Ishikawa (cell line): ENCODE measurements at regions not wholly inside any gene's neighbourhood (a gene's known extent, or its start where the extent isn't known, plus 50 kb on each side); places are given as distances from the start of the nearest gene placed in this dataset.

Experiments
- EP300 ChIP-seq: IDR thresholded peaks from 2 replicates; pipeline ENCODE4 v1.6.1; 2012; ENCODE audit warnings: borderline replicate concordance
- FOXM1 ChIP-seq: IDR thresholded peaks from 2 replicates; pipeline ENCODE4 v1.6.1; 2012; ENCODE audit warnings: low read depth, borderline replicate concordance
- RAD21 ChIP-seq: IDR thresholded peaks from 2 replicates; pipeline ENCODE4 v1.6.1; 2012; ENCODE audit warnings: low read depth
- TF ChIP-seq, protein P1 (sequence below): IDR thresholded peaks from 2 replicates; pipeline ENCODE4 v1.6.1; 2012; ENCODE audit warnings: low read depth, mild to moderate bottlenecking

DNA sequence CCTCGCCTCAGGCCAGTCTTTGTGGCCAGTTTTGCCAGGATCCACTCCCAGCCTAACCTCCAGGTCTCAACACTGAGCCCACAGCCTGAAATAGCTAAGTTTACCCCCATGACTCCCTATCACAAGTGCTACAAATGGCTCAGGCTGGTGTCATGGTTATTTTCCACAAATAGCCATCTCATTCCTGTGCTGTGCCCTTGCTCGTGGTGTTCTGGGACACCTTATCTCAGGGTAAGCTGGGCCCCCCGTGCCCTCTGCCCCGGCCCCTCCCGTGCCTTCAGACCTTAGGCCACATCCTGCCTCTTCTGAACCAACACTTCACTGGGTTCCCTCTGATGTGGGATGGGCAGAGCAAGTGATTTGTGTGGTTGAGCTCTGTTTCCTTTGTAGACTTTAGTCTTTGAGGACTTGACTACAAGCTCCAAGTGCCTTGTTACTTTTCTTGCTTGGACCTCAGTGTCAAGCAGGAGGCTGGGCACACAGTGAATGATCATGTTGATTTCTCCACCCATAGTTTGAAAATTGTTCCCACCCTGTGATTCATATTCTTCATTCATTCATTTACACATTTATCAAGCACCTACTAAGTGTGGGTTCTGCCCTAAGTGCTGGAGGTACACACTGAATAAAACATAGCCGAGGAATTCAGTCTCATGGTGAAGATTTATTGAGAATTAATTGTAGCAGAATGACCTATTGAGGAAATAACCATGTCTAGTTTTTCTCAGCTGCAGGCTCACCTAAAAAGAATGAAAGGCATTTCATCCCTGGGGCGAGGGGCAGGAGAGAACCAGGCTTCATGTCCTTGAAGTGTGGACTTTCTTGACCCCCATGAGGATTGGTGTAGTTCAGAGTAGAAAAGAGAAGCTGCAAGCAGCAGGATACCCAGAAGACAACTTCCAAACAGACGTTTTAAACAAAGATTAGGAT is 84.5 kb upstream of the CTNNA1 start:
- TF ChIP-seq, protein P1, sequence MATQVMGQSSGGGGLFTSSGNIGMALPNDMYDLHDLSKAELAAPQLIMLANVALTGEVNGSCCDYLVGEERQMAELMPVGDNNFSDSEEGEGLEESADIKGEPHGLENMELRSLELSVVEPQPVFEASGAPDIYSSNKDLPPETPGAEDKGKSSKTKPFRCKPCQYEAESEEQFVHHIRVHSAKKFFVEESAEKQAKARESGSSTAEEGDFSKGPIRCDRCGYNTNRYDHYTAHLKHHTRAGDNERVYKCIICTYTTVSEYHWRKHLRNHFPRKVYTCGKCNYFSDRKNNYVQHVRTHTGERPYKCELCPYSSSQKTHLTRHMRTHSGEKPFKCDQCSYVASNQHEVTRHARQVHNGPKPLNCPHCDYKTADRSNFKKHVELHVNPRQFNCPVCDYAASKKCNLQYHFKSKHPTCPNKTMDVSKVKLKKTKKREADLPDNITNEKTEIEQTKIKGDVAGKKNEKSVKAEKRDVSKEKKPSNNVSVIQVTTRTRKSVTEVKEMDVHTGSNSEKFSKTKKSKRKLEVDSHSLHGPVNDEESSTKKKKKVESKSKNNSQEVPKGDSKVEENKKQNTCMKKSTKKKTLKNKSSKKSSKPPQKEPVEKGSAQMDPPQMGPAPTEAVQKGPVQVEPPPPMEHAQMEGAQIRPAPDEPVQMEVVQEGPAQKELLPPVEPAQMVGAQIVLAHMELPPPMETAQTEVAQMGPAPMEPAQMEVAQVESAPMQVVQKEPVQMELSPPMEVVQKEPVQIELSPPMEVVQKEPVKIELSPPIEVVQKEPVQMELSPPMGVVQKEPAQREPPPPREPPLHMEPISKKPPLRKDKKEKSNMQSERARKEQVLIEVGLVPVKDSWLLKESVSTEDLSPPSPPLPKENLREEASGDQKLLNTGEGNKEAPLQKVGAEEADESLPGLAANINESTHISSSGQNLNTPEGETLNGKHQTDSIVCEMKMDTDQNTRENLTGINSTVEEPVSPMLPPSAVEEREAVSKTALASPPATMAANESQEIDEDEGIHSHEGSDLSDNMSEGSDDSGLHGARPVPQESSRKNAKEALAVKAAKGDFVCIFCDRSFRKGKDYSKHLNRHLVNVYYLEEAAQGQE: no peak
- no peak for TF ChIP-seq EP300
- TF ChIP-seq RAD21: no peak
- no peak for TF ChIP-seq FOXM1
